ENCODE measurements at regions not wholly inside any gene's neighbourhood (a gene's known extent, or its start where the extent isn't known, plus 50 kb on each side); places are given as distances from the start of the nearest gene placed in this dataset.

- Histone ChIP-seq H3K4me1 (ENCODE audit: control insufficient read depth, insufficient read depth, low read length) (peaks cover under 1% of the 10 kb centered on the region), H3K9ac (ENCODE audit: low read length) (no peak overlapping the region), H3K27me3 (replicated peaks; ENCODE audit: control insufficient read depth, insufficient read depth, low read length) (no peaks in the 10 kb centered on the region), H3K36me3 (ENCODE audit: control insufficient read depth, insufficient read depth, low read length, severe bottlenecking) (no peaks in the 10 kb centered on the region), H3K9me3 (ENCODE audit: control insufficient read depth, low read length) (no peaks in the 10 kb centered on the region), H3K4me3 (ENCODE audit: low read length) (no peak overlapping the region)
- no peak for DNase-seq (ENCODE audit: low read depth)
Observed at GRCh38 chr4:13938299-13938698, 310.8 kb upstream of the BOD1L1 start.

GRCh38 chr4:13940921-13941320 lies 313.4 kb upstream of the BOD1L1 start:
- no peak for DNase-seq (ENCODE audit: low read depth)
- H3K9ac ChIP-seq (ENCODE audit: low read length): no peak overlapping the region
- H3K4me1 ChIP-seq (ENCODE audit: control insufficient read depth, insufficient read depth, low read length): no peaks in the 10 kb centered on the region
- no peaks in the 10 kb centered on the region for H3K9me3 ChIP-seq (ENCODE audit: control insufficient read depth, low read length)
- H3K4me3 ChIP-seq (ENCODE audit: low read length): no peak overlapping the region
- no peaks in the 10 kb centered on the region for H3K27me3 ChIP-seq (replicated peaks; ENCODE audit: control insufficient read depth, insufficient read depth, low read length)
- H3K36me3 ChIP-seq (ENCODE audit: control insufficient read depth, insufficient read depth, low read length, severe bottlenecking): no peaks in the 10 kb centered on the region

GRCh38 chr4:13942977-13943376 lies 315.5 kb upstream of the BOD1L1 start:
- H3K9ac ChIP-seq (ENCODE audit: low read length): no peak overlapping the region
- no peaks in the 10 kb centered on the region for H3K27me3 ChIP-seq (replicated peaks; ENCODE audit: control insufficient read depth, insufficient read depth, low read length)
- H3K9me3 ChIP-seq (ENCODE audit: control insufficient read depth, low read length): no peaks in the 10 kb centered on the region
- H3K4me3 ChIP-seq (ENCODE audit: low read length): no peak overlapping the region
- no peaks in the 10 kb centered on the region for H3K36me3 ChIP-seq (ENCODE audit: control insufficient read depth, insufficient read depth, low read length, severe bottlenecking)
- DNase-seq (ENCODE audit: low read depth): no peak
- no peaks in the 10 kb centered on the region for H3K4me1 ChIP-seq (ENCODE audit: control insufficient read depth, insufficient read depth, low read length)

- Histone ChIP-seq H3K4me1 (ENCODE audit: control insufficient read depth, insufficient read depth, low read length) (no peaks in the 10 kb centered on the region), H3K4me3 (ENCODE audit: low read length) (no peak overlapping the region), H3K9ac (ENCODE audit: low read length) (no peak overlapping the region), H3K36me3 (ENCODE audit: control insufficient read depth, insufficient read depth, low read length, severe bottlenecking) (no peaks in the 10 kb centered on the region), H3K27me3 (replicated peaks; ENCODE audit: control insufficient read depth, insufficient read depth, low read length) (no peaks in the 10 kb centered on the region), H3K9me3 (ENCODE audit: control insufficient read depth, low read length) (no peaks in the 10 kb centered on the region)
- no peak for DNase-seq (ENCODE audit: low read depth)
Observed at GRCh38 chr4:13944095-13944511, 316.6 kb upstream of the BOD1L1 start.

- no peaks in the 10 kb centered on the region for H3K27me3 ChIP-seq (replicated peaks; ENCODE audit: control insufficient read depth, insufficient read depth, low read length)
- H3K4me1 ChIP-seq (ENCODE audit: control insufficient read depth, insufficient read depth, low read length): no peaks in the 10 kb centered on the region
- no peak overlapping the region for H3K4me3 ChIP-seq (ENCODE audit: low read length)
- no peaks in the 10 kb centered on the region for H3K36me3 ChIP-seq (ENCODE audit: control insufficient read depth, insufficient read depth, low read length, severe bottlenecking)
- DNase-seq (ENCODE audit: low read depth): no peak
- H3K9ac ChIP-seq (ENCODE audit: low read length): no peak overlapping the region
- no peaks in the 10 kb centered on the region for H3K9me3 ChIP-seq (ENCODE audit: control insufficient read depth, low read length)
Observed at GRCh38 chr4:13947921-13948320, 320.4 kb upstream of the BOD1L1 start.

- Histone ChIP-seq H3K27me3 (replicated peaks; ENCODE audit: control insufficient read depth, insufficient read depth, low read length) (no peaks in the 10 kb centered on the region), H3K9me3 (ENCODE audit: control insufficient read depth, low read length) (no peaks in the 10 kb centered on the region), H3K9ac (ENCODE audit: low read length) (no peak overlapping the region), H3K4me1 (ENCODE audit: control insufficient read depth, insufficient read depth, low read length) (no peaks in the 10 kb centered on the region), H3K36me3 (ENCODE audit: control insufficient read depth, insufficient read depth, low read length, severe bottlenecking) (no peaks in the 10 kb centered on the region), H3K4me3 (ENCODE audit: low read length) (no peak overlapping the region)
- DNase-seq (ENCODE audit: low read depth): no peak
Observed at GRCh38 chr4:13950491-13950890, 323.0 kb upstream of the BOD1L1 start.

GRCh38 chr4:13953083-13953482 lies 325.6 kb upstream of the BOD1L1 start:
- no peak overlapping the region for H3K4me3 ChIP-seq (ENCODE audit: low read length)
- DNase-seq (ENCODE audit: low read depth): no peak
- no peaks in the 10 kb centered on the region for H3K36me3 ChIP-seq (ENCODE audit: control insufficient read depth, insufficient read depth, low read length, severe bottlenecking)
- H3K4me1 ChIP-seq (ENCODE audit: control insufficient read depth, insufficient read depth, low read length): no peaks in the 10 kb centered on the region
- no peaks in the 10 kb centered on the region for H3K27me3 ChIP-seq (replicated peaks; ENCODE audit: control insufficient read depth, insufficient read depth, low read length)
- H3K9ac ChIP-seq (ENCODE audit: low read length): no peak overlapping the region
- H3K9me3 ChIP-seq (ENCODE audit: control insufficient read depth, low read length): no peaks in the 10 kb centered on the region

- H3K4me3 ChIP-seq (ENCODE audit: low read length): no peak overlapping the region
- H3K27me3 ChIP-seq (replicated peaks; ENCODE audit: control insufficient read depth, insufficient read depth, low read length): no peaks in the 10 kb centered on the region
- H3K36me3 ChIP-seq (ENCODE audit: control insufficient read depth, insufficient read depth, low read length, severe bottlenecking): no peaks in the 10 kb centered on the region
- no peaks in the 10 kb centered on the region for H3K4me1 ChIP-seq (ENCODE audit: control insufficient read depth, insufficient read depth, low read length)
- no peak for DNase-seq (ENCODE audit: low read depth)
- no peaks in the 10 kb centered on the region for H3K9me3 ChIP-seq (ENCODE audit: control insufficient read depth, low read length)
- no peak overlapping the region for H3K9ac ChIP-seq (ENCODE audit: low read length)
Observed at GRCh38 chr4:13955551-13955950, 328.0 kb upstream of the BOD1L1 start.

- no peaks in the 10 kb centered on the region for H3K9me3 ChIP-seq (ENCODE audit: control insufficient read depth, low read length)
- H3K4me3 ChIP-seq (ENCODE audit: low read length): no peak overlapping the region
- H3K4me1 ChIP-seq (ENCODE audit: control insufficient read depth, insufficient read depth, low read length): no peaks in the 10 kb centered on the region
- no peak for DNase-seq (ENCODE audit: low read depth)
- no peaks in the 10 kb centered on the region for H3K36me3 ChIP-seq (ENCODE audit: control insufficient read depth, insufficient read depth, low read length, severe bottlenecking)
- no peaks in the 10 kb centered on the region for H3K27me3 ChIP-seq (replicated peaks; ENCODE audit: control insufficient read depth, insufficient read depth, low read length)
- no peak overlapping the region for H3K9ac ChIP-seq (ENCODE audit: low read length)
Observed at GRCh38 chr4:13956947-13957346, 329.4 kb upstream of the BOD1L1 start.

- Histone ChIP-seq H3K9ac (ENCODE audit: low read length) (no peak overlapping the region), H3K27me3 (replicated peaks; ENCODE audit: control insufficient read depth, insufficient read depth, low read length) (no peaks in the 10 kb centered on the region), H3K4me1 (ENCODE audit: control insufficient read depth, insufficient read depth, low read length) (no peaks in the 10 kb centered on the region), H3K36me3 (ENCODE audit: control insufficient read depth, insufficient read depth, low read length, severe bottlenecking) (no peaks in the 10 kb centered on the region), H3K4me3 (ENCODE audit: low read length) (no peak overlapping the region), H3K9me3 (ENCODE audit: control insufficient read depth, low read length) (no peaks in the 10 kb centered on the region)
- no peak for DNase-seq (ENCODE audit: low read depth)
Observed at GRCh38 chr4:13957871-13958270, 330.3 kb upstream of the BOD1L1 start.

- no peak for DNase-seq (ENCODE audit: low read depth)
- no peaks in the 10 kb centered on the region for H3K9me3 ChIP-seq (ENCODE audit: control insufficient read depth, low read length)
- no peaks in the 10 kb centered on the region for H3K27me3 ChIP-seq (replicated peaks; ENCODE audit: control insufficient read depth, insufficient read depth, low read length)
- H3K4me1 ChIP-seq (ENCODE audit: control insufficient read depth, insufficient read depth, low read length): peaks cover 9% of the 10 kb centered on the region
- no peak overlapping the region for H3K9ac ChIP-seq (ENCODE audit: low read length)
- no peak overlapping the region for H3K4me3 ChIP-seq (ENCODE audit: low read length)
- H3K36me3 ChIP-seq (ENCODE audit: control insufficient read depth, insufficient read depth, low read length, severe bottlenecking): no peaks in the 10 kb centered on the region
Observed at GRCh38 chr4:13963601-13964000, 336.1 kb upstream of the BOD1L1 start.
